SK-N-SH (cell line): ENCODE measurements at regions not wholly inside any gene's neighbourhood (a gene's known extent, or its start where the extent isn't known, plus 50 kb on each side); places are given as distances from the start of the nearest gene placed in this dataset.

Experiments used
- CTCF ChIA-PET: fragments of 300-600, 350-600 bp; formaldehyde crosslinking; extraction: SDS; loops from one replicate; lab custom pipeline; 2021; lab: Yijun Ruan, JAX
- POLR2A ChIA-PET: fragments of 350-600 bp; sonication (Branson Sonifier 250); formaldehyde crosslinking; extraction: SDS; loops from one replicate; lab custom pipeline; 2020; ENCODE audit warnings: antibody characterized with exemption, inconsistent platforms; lab: Yijun Ruan, JAX
- DNase-seq: peaks from one replicate; pipeline ENCODE4 v3.0.0; 2012
- H2AFZ ChIP-seq: fragments of 200-600 bp; sonication (generic); 2 replicates; pipeline ENCODE4 v1.8.1; 2016; ENCODE audit warnings: antibody characterized with exemption, mild to moderate bottlenecking, low read depth
- H3F3A ChIP-seq: fragments of 200-600 bp; sonication (generic); replicated peaks from 2 replicates; pipeline ENCODE3; 2016; ENCODE audit warnings: antibody characterized with exemption, mild to moderate bottlenecking; ENCODE audit not compliant: insufficient read depth
- H3K27ac ChIP-seq, 2 experiments: fragments of 200-500 bp in 1 of 2; fragments of 200-600 bp in 1 of 2; sonication (Bioruptor generic) in 1 of 2; sonication (generic), shearing (Covaris generic) in 1 of 2; 2 replicates each; pipeline versions ENCODE4 v1.5.1 to v1.6.1; 2014 to 2016; ENCODE audit warnings: low read depth in 2 of 2, inconsistent platforms in 1 of 2, low read length in 1 of 2, mild to moderate bottlenecking in 1 of 2, mixed read lengths in 1 of 2
- H3K27me3 ChIP-seq: fragments of 200-600 bp; sonication (generic), shearing (Covaris generic); 2 replicates; pipeline ENCODE4 v1.6.1; 2016; ENCODE audit warnings: mixed run types; ENCODE audit not compliant: insufficient read depth
- H3K36me3 ChIP-seq, 2 experiments: fragments of 200-500 bp in 1 of 2; fragments of 200-600 bp in 1 of 2; sonication (Bioruptor generic) in 1 of 2; sonication (generic) in 1 of 2; replicated peaks in 1 of 2; 2 replicates each; pipeline versions ENCODE3 to v1.5.1; 2014 to 2016; ENCODE audit warnings: low read length in 1 of 2, mild to moderate bottlenecking in 1 of 2; ENCODE audit not compliant: insufficient read depth in 2 of 2, control insufficient read depth in 1 of 2
- H3K4me1 ChIP-seq, 2 experiments: fragments of 200-500 bp in 1 of 2; fragments of 200-600 bp in 1 of 2; sonication (Bioruptor generic) in 1 of 2; sonication (generic), shearing (Covaris generic) in 1 of 2; 2 replicates each; pipeline versions ENCODE4 v1.5.1 to v1.6.1; 2014 to 2016; ENCODE audit warnings: low read depth in 1 of 2, low read length in 1 of 2, mixed run types in 1 of 2; ENCODE audit not compliant: insufficient read depth in 2 of 2, control insufficient read depth in 1 of 2
- H3K4me2 ChIP-seq: fragments of 200-600 bp; sonication (generic), shearing (Covaris generic); 2 replicates; pipeline ENCODE4 v1.6.1; 2017; ENCODE audit warnings: mixed run types
- H3K4me3 ChIP-seq, 2 experiments: fragments of 200-500 bp in 1 of 2; fragments of 200-600 bp in 1 of 2; sonication (Bioruptor generic) in 1 of 2; sonication (generic), shearing (Covaris generic) in 1 of 2; 2 replicates each; pipeline versions ENCODE4 v1.5.1 to v1.8.1; 2014 to 2016; ENCODE audit warnings: low read depth in 2 of 2, inconsistent platforms in 1 of 2, low read length in 1 of 2, mild to moderate bottlenecking in 1 of 2, mixed read lengths in 1 of 2, moderate library complexity in 1 of 2
- H3K79me2 ChIP-seq: fragments of 200-600 bp; sonication (generic); 2 replicates; pipeline ENCODE4 v1.8.1; 2017; ENCODE audit warnings: mild to moderate bottlenecking; ENCODE audit not compliant: insufficient read depth
- H3K9ac ChIP-seq: fragments of 200-600 bp; sonication (generic); 2 replicates; pipeline ENCODE4 v1.6.1; 2017; ENCODE audit warnings: mixed run types
- H3K9me2 ChIP-seq: fragments of 200-600 bp; sonication (generic); 2 replicates; pipeline ENCODE4 v1.6.1; 2017; ENCODE audit warnings: mixed run types
- H3K9me3 ChIP-seq: fragments of 200-600 bp; sonication (generic); 2 replicates; pipeline ENCODE4 v1.6.1; 2017; ENCODE audit warnings: mixed run types, mild to moderate bottlenecking, moderate library complexity
- H4K20me1 ChIP-seq: fragments of 200-600 bp; sonication (generic); 2 replicates; pipeline ENCODE4 v1.6.1; 2017; ENCODE audit warnings: mild to moderate bottlenecking, mixed run types; ENCODE audit not compliant: insufficient read depth
- CTCF ChIP-seq: fragments of 200-600 bp; sonication (generic); IDR thresholded peaks from 2 replicates; pipeline ENCODE4 v1.6.1; 2017; ENCODE audit warnings: antibody characterized with exemption, mild to moderate bottlenecking, moderate library complexity
- ELF1 ChIP-seq: IDR thresholded peaks from 2 replicates; pipeline ENCODE4 v1.4.0; 2012
- EP300 ChIP-seq, 2 experiments: IDR thresholded peaks; 2 replicates each; pipeline versions ENCODE4 v1.4.0 to v1.6.1; 2012; ENCODE audit warnings: borderline replicate concordance in 1 of 2, low read depth in 1 of 2, low read length in 1 of 2
- FOXJ3 ChIP-seq: sonication (generic); formaldehyde crosslinking; IDR thresholded peaks from 2 replicates; pipeline ENCODE4 v1.5.1; 2020; ENCODE audit warnings: mild to moderate bottlenecking, missing genetic modification reagents
- FOXM1 ChIP-seq: IDR thresholded peaks from 2 replicates; pipeline ENCODE4 v1.4.0; 2012; ENCODE audit warnings: low read depth, mild to moderate bottlenecking
- GATA2 ChIP-seq: sonication (generic); formaldehyde crosslinking; IDR thresholded peaks from 2 replicates; pipeline ENCODE4 v1.5.0; 2020; ENCODE audit warnings: mild to moderate bottlenecking, missing genetic modification reagents
- MEF2A ChIP-seq: IDR thresholded peaks from 2 replicates; pipeline ENCODE4 v1.4.0; 2012; ENCODE audit warnings: low read depth, borderline replicate concordance
- NRF1 ChIP-seq: IDR thresholded peaks from 2 replicates; pipeline ENCODE4 v1.6.1; 2012; ENCODE audit warnings: low read depth, mild to moderate bottlenecking, low read length
- RAD21 ChIP-seq: IDR thresholded peaks from 2 replicates; pipeline ENCODE4 v1.6.1; 2012; ENCODE audit warnings: mild to moderate bottlenecking, low read length
- REST ChIP-seq: IDR thresholded peaks from 2 replicates; pipeline ENCODE4 v1.6.1; 2012; ENCODE audit warnings: mild to moderate bottlenecking, low read depth, low read length, moderate library complexity
- RFX5 ChIP-seq: IDR thresholded peaks from 2 replicates; pipeline ENCODE4 v1.6.1; 2012; ENCODE audit warnings: mild to moderate bottlenecking, improper control_type of control experiment, low read length
- SMC3 ChIP-seq: IDR thresholded peaks from 2 replicates; pipeline ENCODE4 v1.6.1; 2012; ENCODE audit warnings: low read depth, low read length, improper control_type of control experiment
- TAF1 ChIP-seq: IDR thresholded peaks from 2 replicates; pipeline ENCODE4 v1.6.1; 2012; ENCODE audit warnings: low read depth, mild to moderate bottlenecking, low read length, moderate library complexity, borderline replicate concordance
- TCF12 ChIP-seq: IDR thresholded peaks from 2 replicates; pipeline ENCODE4 v1.4.0; 2012
- TEAD4 ChIP-seq: IDR thresholded peaks from 2 replicates; pipeline ENCODE4 v1.4.0; 2012; ENCODE audit warnings: mild to moderate bottlenecking, borderline replicate concordance; ENCODE audit not compliant: insufficient read depth
- USF1 ChIP-seq: IDR thresholded peaks from 2 replicates; pipeline ENCODE4 v1.4.0; 2012; ENCODE audit warnings: low read depth, borderline replicate concordance
- USF2 ChIP-seq: fragments of 150-350 bp; IDR thresholded peaks from 2 replicates; pipeline ENCODE4 v1.6.1; 2017; ENCODE audit warnings: antibody characterized with exemption, low read length, low read depth, borderline replicate concordance
- WGBS: methylation state at CpG from one replicate; pipeline ENCODE4 v1.1.6; 2017; ENCODE audit warnings: low lambda C conversion rate; 5-methylcytosine and 5-hydroxymethylcytosine counted together

GRCh38 chr16:62404842-62405611 lies 368.8 kb upstream of the CDH8 start:
- WGBS, result 14% methylated on average over 1 of the region's 1 CpG
- no peak overlapping the region for H3K4me3 ChIP-seq
- H3K4me1 ChIP-seq, result no peaks in the 10 kb centered on the region
- H3K27ac ChIP-seq, result no peak overlapping the region
- H3K9me3 ChIP-seq, result no peaks in the 10 kb centered on the region
- no peaks in the 10 kb centered on the region for H3K27me3 ChIP-seq
- no peak overlapping the region for H2AFZ ChIP-seq
- no peak overlapping the region for H3K4me2 ChIP-seq
- H4K20me1 ChIP-seq, result no peaks in the 10 kb centered on the region
- no peaks in the 10 kb centered on the region for H3F3A ChIP-seq
- no peaks in the 10 kb centered on the region for H3K36me3 ChIP-seq
- H3K79me2 ChIP-seq, result no peaks in the 10 kb centered on the region
- TF ChIP-seq REST, result no peak
- TF ChIP-seq FOXJ3 (CRISPR knock-in tag), result no peak
- TF ChIP-seq RFX5, result no peak
- no peak for TF ChIP-seq CTCF
- no peak for TF ChIP-seq FOXM1
- TF ChIP-seq SMC3, result no peak
- TF ChIP-seq RAD21, result no peak
- H3K9ac ChIP-seq, result no peak overlapping the region
- no peaks in the 10 kb centered on the region for H3K9me2 ChIP-seq
- no peak for DNase-seq
- ChIA-PET CTCF (no interaction called here), POLR2A (no interaction called here)

GRCh38 chr16:62392698-62393097 lies 356.5 kb upstream of the CDH8 start:
- Histone ChIP-seq H2AFZ (no peak overlapping the region), H3K27me3 (no peaks in the 10 kb centered on the region), H3K4me2 (no peak overlapping the region), H3K79me2 (no peaks in the 10 kb centered on the region), H3K9me2 (no peaks in the 10 kb centered on the region), H3F3A (no peaks in the 10 kb centered on the region), H3K4me1 (no peaks in the 10 kb centered on the region), H3K9me3 (no peaks in the 10 kb centered on the region), H3K9ac (no peak overlapping the region), H3K27ac (no peak overlapping the region), H3K4me3 (no peak overlapping the region), H4K20me1 (no peaks in the 10 kb centered on the region), H3K36me3 (no peaks in the 10 kb centered on the region)
- POLR2A ChIA-PET, result no interaction called here
- CTCF ChIA-PET, result no interaction called here
- 60% methylated on average over 2 of the region's 6 CpGs for WGBS
- TF ChIP-seq TCF12, result no peak
- TF ChIP-seq TAF1, result no peak
- no peak for TF ChIP-seq RFX5
- no peak for TF ChIP-seq USF2
- no peak for TF ChIP-seq EP300 (IDR thresholded peaks at IDR 0.05; ENCODE audit: borderline replicate concordance in 1 of 2, low read depth in 1 of 2, low read length in 1 of 2)
- TF ChIP-seq GATA2 (CRISPR knock-in tag), result no peak
- no peak for TF ChIP-seq FOXJ3 (CRISPR knock-in tag)
- no peak for TF ChIP-seq ELF1
- no peak for TF ChIP-seq SMC3
- TF ChIP-seq USF1, result no peak
- TF ChIP-seq TEAD4, result no peak
- TF ChIP-seq MEF2A, result no peak
- no peak for TF ChIP-seq NRF1
- no peak for TF ChIP-seq CTCF
- no peak for DNase-seq
